Fibroblast of lung (primary cell): ENCODE measurements at regions not wholly inside any gene's neighbourhood (a gene's known extent, or its start where the extent isn't known, plus 50 kb on each side); places are given as distances from the start of the nearest gene placed in this dataset.

Source experiments
- EZH2 ChIP-seq: IDR thresholded peaks from 2 replicates; pipeline ENCODE4 v1.5.1; 2012; ENCODE audit warnings: low read length, control low read depth, mild to moderate bottlenecking; ENCODE audit errors: missing control alignments
- TF ChIP-seq, protein P1 (sequence below), 2 donors: IDR thresholded peaks in 1 of 2; conservative IDR thresholded peaks in 1 of 2; 1 replicate in 1 of 2; 2 replicates in 1 of 2; pipeline ENCODE4 v1.5.1; 2011 to 2012; ENCODE audit warnings: low read length in 2 of 2, control low read depth in 1 of 2, inconsistent platforms in 1 of 2, low read depth in 1 of 2, mild to moderate bottlenecking in 1 of 2

DNA sequence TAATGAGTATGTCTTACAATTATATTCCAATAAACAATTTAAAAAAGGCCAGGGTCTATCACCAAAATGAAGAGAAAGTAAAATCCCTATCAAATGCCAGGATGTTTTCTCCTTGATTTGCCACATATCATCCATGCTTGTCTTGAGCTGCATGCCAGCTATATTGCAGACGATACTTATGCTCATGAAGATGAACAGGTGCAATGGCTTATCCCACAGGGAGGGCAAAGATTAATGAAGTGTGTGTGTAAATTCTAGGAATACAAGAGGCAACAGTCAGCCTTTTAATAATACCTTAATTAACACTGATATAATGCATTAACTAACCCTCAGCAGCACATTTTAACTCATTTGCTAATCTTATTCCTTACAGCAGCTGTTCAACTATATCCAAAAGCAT is 850.5 kb downstream of the KCNA4 start:
- TF ChIP-seq, protein P1, sequence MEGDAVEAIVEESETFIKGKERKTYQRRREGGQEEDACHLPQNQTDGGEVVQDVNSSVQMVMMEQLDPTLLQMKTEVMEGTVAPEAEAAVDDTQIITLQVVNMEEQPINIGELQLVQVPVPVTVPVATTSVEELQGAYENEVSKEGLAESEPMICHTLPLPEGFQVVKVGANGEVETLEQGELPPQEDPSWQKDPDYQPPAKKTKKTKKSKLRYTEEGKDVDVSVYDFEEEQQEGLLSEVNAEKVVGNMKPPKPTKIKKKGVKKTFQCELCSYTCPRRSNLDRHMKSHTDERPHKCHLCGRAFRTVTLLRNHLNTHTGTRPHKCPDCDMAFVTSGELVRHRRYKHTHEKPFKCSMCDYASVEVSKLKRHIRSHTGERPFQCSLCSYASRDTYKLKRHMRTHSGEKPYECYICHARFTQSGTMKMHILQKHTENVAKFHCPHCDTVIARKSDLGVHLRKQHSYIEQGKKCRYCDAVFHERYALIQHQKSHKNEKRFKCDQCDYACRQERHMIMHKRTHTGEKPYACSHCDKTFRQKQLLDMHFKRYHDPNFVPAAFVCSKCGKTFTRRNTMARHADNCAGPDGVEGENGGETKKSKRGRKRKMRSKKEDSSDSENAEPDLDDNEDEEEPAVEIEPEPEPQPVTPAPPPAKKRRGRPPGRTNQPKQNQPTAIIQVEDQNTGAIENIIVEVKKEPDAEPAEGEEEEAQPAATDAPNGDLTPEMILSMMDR (conservative IDR thresholded peaks at IDR 0.05 in 1 of 2, IDR thresholded peaks at IDR 0.05 in 1 of 2; ENCODE audit: low read depth in 1 of 2, low read length in 2 of 2): no peak
- TF ChIP-seq EZH2: no peak
